HEK293T (cell line): ENCODE measurements at regions not wholly inside any gene's neighbourhood (a gene's known extent, or its start where the extent isn't known, plus 50 kb on each side); places are given as distances from the start of the nearest gene placed in this dataset.
"Not testable (repeated sequence)": the region's sequence is repeated elsewhere in the genome, so short reads cannot be mapped to it uniquely, and the experiment has no call there.

Experiments used
- CTCF ChIA-PET: fragments of 350-600 bp; formaldehyde crosslinking; extraction: SDS; loops from one replicate; lab custom pipeline; 2021; ENCODE audit warnings: antibody characterized with exemption, inconsistent platforms; lab: Yijun Ruan, JAX
- POLR2A ChIA-PET: fragments of 350-600 bp; formaldehyde crosslinking; extraction: SDS; loops from one replicate; lab custom pipeline; 2020; ENCODE audit warnings: antibody characterized with exemption, inconsistent platforms; lab: Yijun Ruan, JAX
- DNase-seq: peaks from one replicate; pipeline ENCODE4 v3.0.0; 2012; ENCODE audit warnings: mixed read lengths; ENCODE audit errors: extremely low spot score
- ARNT ChIP-seq: fragments of 450-650 bp; IDR thresholded peaks from 2 replicates; pipeline ENCODE4 v1.6.1; 2017; ENCODE audit warnings: mild to moderate bottlenecking
- BHLHE40 ChIP-seq: fragments of 450-650 bp; IDR thresholded peaks from 2 replicates; pipeline ENCODE4 v1.6.1; 2016; ENCODE audit warnings: mild to moderate bottlenecking, moderate library complexity, borderline replicate concordance
- CTBP1 ChIP-seq: fragments of 450-650 bp; IDR thresholded peaks from 2 replicates; pipeline ENCODE4 v1.6.1; 2016; ENCODE audit warnings: borderline replicate concordance
- ELF4 ChIP-seq: fragments of 450-650 bp; IDR thresholded peaks from 2 replicates; pipeline ENCODE4 v1.6.1; 2017; ENCODE audit warnings: antibody characterized with exemption
- FOXA1 ChIP-seq: fragments of 450-650 bp; IDR thresholded peaks from 2 replicates; pipeline ENCODE4 v1.6.1; 2016; ENCODE audit warnings: mild to moderate bottlenecking
- FOXK2 ChIP-seq: fragments of 450-650 bp; IDR thresholded peaks from 2 replicates; pipeline ENCODE4 v1.6.1; 2016; ENCODE audit warnings: mild to moderate bottlenecking
- FOXM1 ChIP-seq: fragments of 450-650 bp; IDR thresholded peaks from 2 replicates; pipeline ENCODE4 v1.6.1; 2017; ENCODE audit warnings: mild to moderate bottlenecking, borderline replicate concordance
- HDGF ChIP-seq: fragments of 450-650 bp; IDR thresholded peaks from 2 replicates; pipeline ENCODE4 v1.6.1; 2017; ENCODE audit warnings: antibody characterized with exemption, borderline replicate concordance
- L3MBTL2 ChIP-seq: fragments of 450-650 bp; conservative IDR thresholded peaks from 2 replicates; pipeline ENCODE4 v1.6.1; 2016; ENCODE audit warnings: mild to moderate bottlenecking
- LEF1 ChIP-seq: fragments of 450-650 bp; IDR thresholded peaks from 2 replicates; pipeline ENCODE4 v1.6.1; 2017; ENCODE audit warnings: mild to moderate bottlenecking, borderline replicate concordance
- NFRKB ChIP-seq: fragments of 450-650 bp; IDR thresholded peaks from 2 replicates; pipeline ENCODE4 v1.6.1; 2016; ENCODE audit warnings: mild to moderate bottlenecking, moderate library complexity
- PKNOX1 ChIP-seq: fragments of 450-650 bp; IDR thresholded peaks from 2 replicates; pipeline ENCODE4 v1.6.1; 2016
- SP1 ChIP-seq: fragments of 450-650 bp; IDR thresholded peaks from 2 replicates; pipeline ENCODE4 v1.6.1; 2017
- SUZ12 ChIP-seq: fragments of 450-650 bp; IDR thresholded peaks from 2 replicates; pipeline ENCODE4 v1.6.1; 2016; ENCODE audit warnings: mild to moderate bottlenecking
- TARDBP ChIP-seq: fragments of 450-650 bp; IDR thresholded peaks from 2 replicates; pipeline ENCODE4 v1.6.1; 2016
- ZNF384 ChIP-seq: fragments of 450-650 bp; IDR thresholded peaks from 2 replicates; pipeline ENCODE4 v1.6.1; 2016

DNA sequence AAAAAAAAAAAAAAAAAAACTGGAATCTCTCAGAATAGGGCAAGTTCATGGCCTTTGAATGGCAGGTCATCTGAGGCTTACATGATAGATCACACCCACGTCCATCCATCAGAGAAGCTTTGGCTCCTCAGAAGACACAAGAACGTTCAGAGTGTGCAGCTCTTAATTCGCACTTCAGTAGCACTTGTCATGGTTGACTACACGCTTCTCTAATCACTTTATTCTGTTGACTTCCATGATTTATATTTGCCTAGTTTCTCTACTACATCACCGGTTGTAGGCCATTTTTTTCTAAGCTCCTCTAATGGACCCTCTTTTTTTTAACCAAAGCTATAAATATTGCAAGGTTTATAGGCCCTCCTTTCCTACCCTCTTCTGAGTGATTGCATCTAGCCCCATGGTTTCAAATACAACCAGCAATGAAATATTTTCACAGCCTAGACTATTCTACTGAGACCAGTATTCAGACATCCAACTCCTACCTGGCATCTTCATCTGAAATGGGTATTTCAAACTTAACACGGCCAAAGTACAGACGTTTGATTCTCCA, 305.4 kb upstream of the CELF2 start:
- POLR2A ChIA-PET: no interaction called here
- CTCF ChIA-PET: no interaction called here
- DNase-seq: no peak
- TF ChIP-seq LEF1 (no peak), HDGF (no peak), SP1 (no peak), ELF4 (no peak), FOXK2 (no peak), FOXA1 (no peak), BHLHE40 (no peak), NFRKB (no peak), TARDBP (no peak), L3MBTL2 (no peak), FOXM1 (no peak), SUZ12 (no peak), ARNT (no peak)

DNA sequence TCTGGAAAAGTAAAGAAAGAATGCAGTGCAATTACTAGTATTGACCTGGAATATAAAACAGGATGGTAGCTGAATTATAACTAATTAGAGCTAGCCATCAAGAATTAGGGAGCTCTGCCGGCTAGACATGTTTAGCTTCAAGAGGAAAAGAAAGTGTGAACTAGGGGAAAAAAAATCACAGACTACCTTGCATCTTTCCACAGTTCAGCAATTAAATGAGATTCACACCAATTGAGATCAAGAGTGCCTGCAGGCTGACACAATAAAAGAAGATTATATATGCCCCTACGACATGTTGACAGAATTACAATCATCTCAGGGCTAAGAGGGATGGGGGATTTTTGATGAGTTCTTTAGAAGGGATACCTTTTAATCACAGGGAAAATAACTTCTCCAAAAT, 303.3 kb upstream of the CELF2 start:
- POLR2A ChIA-PET: no interaction called here

GRCh38 chr10:10716972-10717371, 300.7 kb upstream of the CELF2 start:
- no peak for DNase-seq
- POLR2A ChIA-PET: no interaction called here
- no peak for TF ChIP-seq CTBP1
- CTCF ChIA-PET: no interaction called here

More for the DNA sequence above, 303.3 kb upstream of the CELF2 start:
- TF ChIP-seq TARDBP: no peak
- no peak for TF ChIP-seq SP1
- TF ChIP-seq NFRKB: no peak
- no peak for TF ChIP-seq SUZ12
- no peak for TF ChIP-seq FOXK2
- no peak for TF ChIP-seq L3MBTL2
- no peak for TF ChIP-seq CTBP1
- no peak for TF ChIP-seq ARNT
- TF ChIP-seq LEF1: no peak
- TF ChIP-seq FOXA1: no peak
- no peak for TF ChIP-seq ELF4
- no peak for TF ChIP-seq BHLHE40
- no peak for TF ChIP-seq ZNF384
- no peak for TF ChIP-seq FOXM1
- TF ChIP-seq PKNOX1: no peak
- no peak for TF ChIP-seq HDGF
- CTCF ChIA-PET: no interaction called here
- no peak for DNase-seq

DNA sequence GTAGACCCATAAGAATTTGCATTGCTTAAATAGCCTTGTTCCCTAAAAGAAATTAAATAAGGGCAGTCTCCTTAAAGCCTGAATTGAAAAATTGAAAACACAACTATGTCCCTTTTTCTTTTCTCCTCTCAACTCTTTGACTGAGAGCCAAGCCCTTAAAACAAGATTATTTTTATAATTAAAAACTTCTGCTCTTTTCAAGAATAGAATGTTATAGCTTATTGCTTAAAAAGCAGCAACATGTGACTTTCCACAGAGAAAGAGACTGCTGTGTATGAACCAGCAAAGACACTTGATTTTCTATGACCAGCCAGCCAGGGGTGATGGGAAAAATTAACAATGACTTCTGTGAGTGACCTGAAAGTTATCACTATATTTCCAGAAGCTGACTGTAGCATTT, 295.2 kb upstream of the CELF2 start:
- POLR2A ChIA-PET: no interaction called here
- DNase-seq: no peak
- CTCF ChIA-PET: no interaction called here
- TF ChIP-seq ZNF384 (no peak), L3MBTL2 (no peak), HDGF (no peak), SUZ12 (no peak), FOXA1 (no peak), BHLHE40 (no peak), LEF1 (no peak), SP1 (no peak), FOXM1 (no peak), PKNOX1 (no peak), NFRKB (no peak), TARDBP (no peak), ELF4 (no peak), FOXK2 (no peak)

DNA sequence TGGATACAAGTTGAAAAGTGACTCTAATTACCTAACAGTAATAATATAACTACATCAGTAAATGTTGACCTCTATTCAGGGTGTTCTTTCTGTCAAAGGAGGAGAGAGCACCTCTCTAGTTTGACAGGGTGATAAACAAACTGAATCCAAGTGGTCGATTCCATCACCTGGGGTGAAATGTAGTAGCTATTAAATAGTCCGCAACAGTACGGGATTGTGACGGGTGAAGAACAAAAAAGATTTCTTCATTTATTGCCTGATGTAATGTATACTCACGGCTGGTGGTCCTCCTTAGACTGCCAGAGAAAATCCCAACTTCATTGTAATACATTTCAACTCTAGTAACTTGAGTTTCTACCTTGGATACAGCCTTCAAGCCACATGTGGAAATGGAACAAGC, 292.5 kb upstream of the CELF2 start:
- CTCF ChIA-PET: no interaction called here
- POLR2A ChIA-PET: interaction anchor here (0.9 kb wide), 1 partner anchor 15 kb away, joined by 3 read pairs; no protein-coding TSS in a partner anchor
- no peak for DNase-seq
- no peak for TF ChIP-seq CTBP1
- TF ChIP-seq FOXK2: no peak
- TF ChIP-seq ELF4: no peak
- no peak for TF ChIP-seq SP1
- TF ChIP-seq HDGF: no peak
- TF ChIP-seq FOXA1: no peak
- TF ChIP-seq FOXM1: no peak
- TF ChIP-seq TARDBP: no peak
- TF ChIP-seq NFRKB: no peak
- no peak for TF ChIP-seq PKNOX1

DNA sequence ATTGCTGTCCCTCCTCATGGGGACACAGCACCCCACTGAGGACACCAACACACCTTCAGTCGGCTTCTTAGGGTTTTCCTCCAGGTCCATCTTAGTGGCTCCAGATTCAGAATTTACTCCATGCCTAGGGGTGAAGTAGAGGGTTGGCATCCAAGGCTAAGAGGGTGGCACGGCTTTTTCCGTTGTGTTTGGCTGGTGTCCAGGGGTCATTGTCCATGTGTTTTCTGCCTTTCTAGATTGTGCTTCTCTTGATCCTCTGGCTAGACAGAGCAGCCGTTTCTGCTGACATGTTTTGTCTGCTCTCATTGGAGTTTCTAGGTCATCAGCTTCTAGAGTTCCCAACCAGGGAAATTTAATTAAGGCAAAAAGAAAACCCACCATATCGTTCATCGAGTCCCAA, 291.6 kb upstream of the CELF2 start:
- ChIA-PET POLR2A (no interaction called here), CTCF (no interaction called here)
- no peak for DNase-seq
- no peak for TF ChIP-seq HDGF
- TF ChIP-seq ARNT: no peak
- no peak for TF ChIP-seq TARDBP
- no peak for TF ChIP-seq FOXK2
- TF ChIP-seq L3MBTL2: no peak

DNA sequence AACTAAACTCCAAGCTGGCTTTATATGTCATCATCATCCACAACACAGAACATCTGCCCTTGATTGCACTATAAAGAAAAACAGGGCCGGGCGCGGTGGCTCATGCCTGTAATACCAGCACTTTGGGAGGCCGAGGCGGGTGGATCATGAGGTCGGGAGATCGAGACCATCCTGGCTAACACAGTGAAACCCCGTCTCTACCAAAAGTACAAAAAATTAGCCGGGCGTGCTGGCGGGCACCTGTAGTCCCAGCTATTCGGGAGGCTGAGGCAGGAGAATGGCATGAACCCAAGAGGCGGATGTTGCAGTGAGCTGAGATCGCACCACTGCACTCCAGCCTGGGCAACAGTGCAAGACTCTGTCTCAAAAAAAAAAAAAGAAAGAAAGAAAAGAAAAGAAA, 290.3 kb upstream of the CELF2 start:
- CTCF ChIA-PET: not testable (repeated sequence)

More for the DNA sequence above, 290.3 kb upstream of the CELF2 start:
- POLR2A ChIA-PET, DNase-seq: not testable (repeated sequence)
